ENCODE measurements at regions not wholly inside any gene's neighbourhood (a gene's known extent, or its start where the extent isn't known, plus 50 kb on each side); places are given as distances from the start of the nearest gene placed in this dataset.

DNA sequence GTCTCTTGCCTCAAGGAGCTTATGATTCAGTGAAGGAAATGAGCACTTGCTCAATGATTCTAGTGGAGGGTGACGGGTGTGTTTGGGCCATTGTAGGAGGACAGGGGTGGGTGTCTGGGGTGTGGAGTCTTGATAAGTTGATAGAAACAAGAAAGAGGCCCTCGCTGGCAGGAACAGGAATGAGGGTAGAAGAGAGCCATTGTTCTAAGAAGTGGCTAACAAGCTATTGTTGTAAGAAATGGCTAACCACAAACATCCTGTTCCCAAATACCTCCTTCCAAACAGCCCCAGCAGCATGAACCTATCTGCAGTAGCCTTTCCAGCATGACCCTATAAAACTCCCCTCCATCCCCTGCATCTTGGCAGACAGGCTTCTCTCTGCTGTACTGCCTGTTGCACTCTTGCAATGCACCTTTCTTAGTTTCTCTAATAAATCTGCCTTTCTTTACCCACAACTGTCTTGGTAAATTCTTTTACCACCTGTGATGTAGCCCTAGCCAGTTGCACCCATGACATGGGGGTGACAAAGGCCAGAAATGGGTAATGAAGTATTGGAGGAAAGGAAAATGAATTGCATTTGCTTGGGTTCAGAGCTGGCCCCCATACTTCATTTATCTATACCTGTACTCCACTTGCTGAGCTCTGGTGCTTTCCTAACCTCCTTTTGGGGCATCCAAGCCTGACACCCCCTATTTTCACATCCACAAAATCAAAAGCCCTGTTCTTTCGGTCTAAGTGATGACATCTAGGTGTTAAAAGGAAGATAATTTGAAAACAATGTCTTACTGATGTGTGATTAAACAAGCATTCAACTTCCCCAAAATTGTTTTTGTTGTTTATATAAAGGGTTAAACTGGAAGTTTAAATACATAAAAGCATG lies 389.1 kb downstream of the GRIN2B start:
- no peak for DNase-seq

DNA sequence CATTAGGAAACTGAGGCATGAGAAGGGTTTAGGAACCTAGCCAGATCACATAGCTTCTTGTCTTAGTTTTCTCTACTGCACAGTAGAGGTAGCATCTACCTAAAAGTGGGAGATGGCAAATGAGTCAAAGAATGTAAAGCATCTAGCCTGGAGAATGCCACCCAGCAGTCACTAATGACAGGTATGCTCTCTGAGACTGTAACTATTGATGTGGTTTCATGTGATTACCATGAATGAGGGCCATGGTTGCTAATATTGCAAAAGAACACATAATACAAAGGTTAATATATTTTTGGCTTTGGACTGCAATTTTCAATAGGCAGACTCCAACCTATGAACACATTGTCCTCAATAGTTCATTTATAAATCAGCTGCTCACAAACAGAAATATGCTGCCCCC lies 389.9 kb downstream of the GRIN2B start:
- no peak for DNase-seq

DNA sequence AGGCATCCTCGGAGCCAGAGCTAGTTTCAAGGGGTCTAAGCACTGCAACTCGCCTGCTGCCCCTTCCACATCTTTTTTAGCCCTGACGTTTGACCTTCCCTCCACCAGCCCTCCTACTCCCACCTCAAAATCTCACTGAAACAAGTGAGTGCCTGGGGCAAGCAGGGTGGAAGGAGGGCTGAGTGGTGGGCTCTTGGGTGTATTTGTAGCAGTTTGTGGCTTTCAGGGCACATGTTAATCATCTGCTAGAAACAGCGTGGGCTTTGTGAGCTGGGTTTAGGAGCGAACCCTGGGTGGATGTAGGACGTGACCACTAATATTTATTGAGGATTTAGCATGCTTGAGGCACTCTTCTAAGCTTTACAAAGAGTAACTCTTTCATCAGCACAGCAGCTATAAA lies 390.3 kb downstream of the GRIN2B start:
- DNase-seq: no peak

DNA sequence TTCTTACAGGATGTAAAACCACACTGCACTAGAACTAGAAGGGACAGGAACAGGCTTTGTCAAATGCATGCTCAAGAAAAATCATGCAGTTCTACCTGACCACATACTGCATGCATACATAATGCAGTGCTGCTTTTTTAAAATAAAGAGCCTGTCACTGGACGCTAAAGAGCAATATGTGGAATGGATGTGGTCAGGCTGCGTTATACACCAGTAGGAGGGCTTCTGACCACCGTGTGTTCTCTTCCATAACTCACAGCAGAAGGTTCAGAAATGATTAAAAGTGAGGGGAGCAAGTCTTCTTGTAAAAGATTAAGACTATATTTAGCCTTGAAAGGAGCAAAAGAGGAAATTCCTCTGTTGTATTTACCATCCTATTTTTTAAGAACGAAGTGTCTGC lies 392.0 kb downstream of the EMP1 start:
- no peak for DNase-seq

DNA sequence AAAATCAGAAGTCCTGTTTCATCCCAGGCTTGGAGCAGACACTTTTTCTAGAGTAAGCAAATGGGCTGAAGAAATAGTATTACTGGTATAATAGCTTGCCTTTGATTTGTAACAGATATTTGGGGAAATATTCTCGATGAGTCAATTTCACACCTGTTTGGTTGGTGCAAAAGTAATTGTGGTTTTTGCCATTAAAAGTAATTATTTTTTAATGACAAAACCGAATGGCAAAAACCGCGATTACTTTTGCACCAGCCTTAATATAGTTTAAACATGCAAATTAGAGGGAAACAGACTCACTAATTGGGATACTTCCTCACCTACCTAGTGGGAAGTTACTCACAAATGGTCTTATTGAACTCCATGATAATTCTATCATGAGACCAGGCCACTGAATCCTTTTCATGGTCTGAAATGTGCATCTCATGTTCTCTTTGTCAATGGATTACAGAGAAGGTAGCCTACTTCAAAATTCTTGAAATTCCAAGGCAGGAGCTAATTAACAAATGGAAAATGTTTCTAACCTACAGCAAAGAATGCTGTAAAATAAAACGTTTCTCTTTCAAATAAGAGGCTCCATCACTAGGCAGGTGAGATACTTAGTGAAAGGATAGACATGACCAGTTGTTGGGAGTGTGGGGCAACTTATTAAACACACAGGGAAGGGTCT lies 391.3 kb downstream of the EMP1 start:
- DNase-seq: no peak

DNA sequence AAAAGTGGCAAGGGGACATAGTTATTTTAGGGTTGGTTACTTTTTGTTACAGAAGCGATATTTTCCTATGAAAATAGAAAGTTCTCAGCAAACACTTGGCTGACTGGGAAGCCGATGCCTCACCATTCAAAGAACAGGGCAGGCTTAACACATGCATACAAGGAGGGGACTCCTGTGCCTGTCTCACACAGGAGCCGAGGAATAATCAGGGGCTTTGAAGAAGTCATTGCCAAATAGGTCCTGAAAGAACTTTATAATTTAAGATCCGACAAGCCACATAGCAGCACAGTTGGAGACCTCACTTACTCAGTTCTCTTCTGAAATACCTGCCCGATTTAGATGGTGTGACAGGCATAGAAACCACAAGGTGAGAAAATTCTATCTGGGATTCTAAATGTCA lies 389.8 kb downstream of the EMP1 start:
- DNase-seq: no peak

DNA sequence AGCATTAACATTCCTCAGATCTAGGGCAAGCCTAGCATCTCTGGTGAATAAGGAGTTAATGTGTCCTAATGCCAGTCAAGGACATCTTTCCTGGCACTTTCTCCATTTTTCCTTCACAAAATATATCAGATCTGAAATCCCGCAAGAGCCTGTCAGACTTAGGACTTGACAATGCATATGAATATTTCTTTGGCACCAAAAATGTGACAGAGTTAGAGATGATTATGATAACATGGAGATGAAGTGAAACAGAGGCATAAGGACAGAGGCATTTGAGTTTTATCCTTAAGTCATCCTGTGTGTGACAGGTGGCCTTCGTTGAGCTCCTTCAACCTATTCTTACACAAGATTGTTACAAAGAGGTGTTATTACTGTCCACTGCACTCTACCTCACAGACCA lies 388.0 kb downstream of the EMP1 start:
- DNase-seq: no peak

DNA sequence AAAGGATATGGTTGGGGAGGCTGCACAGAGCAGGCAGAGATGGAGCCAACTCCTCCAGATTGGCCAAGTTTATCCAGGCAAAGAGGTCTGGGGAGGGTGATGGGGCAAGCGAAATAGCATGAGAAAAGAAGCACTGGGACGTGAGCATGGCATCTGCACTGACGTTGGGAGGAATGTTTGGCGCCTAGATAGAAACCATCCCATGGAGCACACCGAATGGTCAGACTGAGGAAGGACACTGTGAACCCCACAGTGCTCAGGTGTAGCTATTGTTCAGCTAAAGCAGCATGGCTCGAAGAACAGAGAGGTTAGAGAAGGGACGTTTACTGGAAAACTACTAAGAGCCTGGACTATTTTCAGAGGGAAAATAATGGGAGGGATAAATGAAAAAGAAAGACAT lies 387.1 kb downstream of the EMP1 start:
- no peak for DNase-seq

DNA sequence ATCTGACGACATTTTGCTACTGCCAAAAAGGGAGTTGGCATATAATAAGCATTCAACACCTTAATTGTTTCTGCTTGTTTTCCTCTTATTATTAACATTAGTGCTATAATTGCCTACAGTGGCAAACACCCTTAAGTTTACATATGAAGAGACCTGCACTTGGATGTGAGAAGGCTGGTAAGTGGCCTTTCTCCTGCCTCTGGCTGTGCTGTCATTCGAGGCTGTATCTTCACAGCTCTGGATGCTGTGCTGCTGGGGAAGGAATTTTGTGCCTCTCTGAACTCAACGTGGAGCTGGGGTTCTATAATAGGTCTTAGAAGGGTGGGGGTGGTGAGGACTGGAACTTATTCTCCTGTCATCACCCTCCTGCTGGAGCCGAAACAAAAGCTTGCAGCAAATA lies 385.9 kb downstream of the EMP1 start:
- DNase-seq: no peak

DNA sequence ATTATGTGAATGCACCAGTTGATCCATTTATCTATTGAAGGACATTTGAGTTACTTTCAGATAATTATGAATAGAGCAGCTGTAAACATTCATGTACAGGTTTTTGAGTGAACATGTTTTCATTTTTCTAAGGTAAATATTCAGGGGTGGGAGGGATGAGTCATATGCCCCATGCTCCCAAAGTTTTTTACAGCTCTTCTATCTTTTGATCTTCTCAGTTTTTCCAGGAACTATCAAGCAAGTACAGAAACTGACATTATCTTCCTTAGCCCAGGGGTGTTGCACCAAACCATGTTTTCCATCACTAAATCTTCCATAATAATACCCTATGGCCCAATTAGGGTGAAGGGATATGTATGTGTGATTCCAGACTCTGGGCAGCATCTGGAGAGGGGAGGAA lies 384.5 kb downstream of the EMP1 start:
- DNase-seq: no peak

DNA sequence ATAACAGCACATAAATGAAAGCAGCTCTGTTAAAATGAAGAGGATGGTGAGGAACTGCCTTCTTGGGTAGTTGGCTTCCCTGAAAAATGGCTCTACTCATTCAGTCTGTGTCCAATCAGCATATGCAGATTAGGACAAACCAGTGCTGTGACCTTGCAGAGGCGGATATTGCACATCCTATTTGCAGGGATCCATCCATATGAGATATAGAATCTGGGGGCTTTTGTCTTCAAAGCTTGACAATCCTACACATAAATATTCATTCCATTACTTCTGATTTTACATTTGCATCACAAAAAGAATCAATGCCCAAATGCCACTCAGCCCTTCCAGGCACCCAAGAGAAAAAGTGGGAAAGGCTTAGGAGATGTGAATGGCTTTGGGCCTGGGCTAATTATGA lies 383.7 kb downstream of the EMP1 start:
- DNase-seq: no peak

DNA sequence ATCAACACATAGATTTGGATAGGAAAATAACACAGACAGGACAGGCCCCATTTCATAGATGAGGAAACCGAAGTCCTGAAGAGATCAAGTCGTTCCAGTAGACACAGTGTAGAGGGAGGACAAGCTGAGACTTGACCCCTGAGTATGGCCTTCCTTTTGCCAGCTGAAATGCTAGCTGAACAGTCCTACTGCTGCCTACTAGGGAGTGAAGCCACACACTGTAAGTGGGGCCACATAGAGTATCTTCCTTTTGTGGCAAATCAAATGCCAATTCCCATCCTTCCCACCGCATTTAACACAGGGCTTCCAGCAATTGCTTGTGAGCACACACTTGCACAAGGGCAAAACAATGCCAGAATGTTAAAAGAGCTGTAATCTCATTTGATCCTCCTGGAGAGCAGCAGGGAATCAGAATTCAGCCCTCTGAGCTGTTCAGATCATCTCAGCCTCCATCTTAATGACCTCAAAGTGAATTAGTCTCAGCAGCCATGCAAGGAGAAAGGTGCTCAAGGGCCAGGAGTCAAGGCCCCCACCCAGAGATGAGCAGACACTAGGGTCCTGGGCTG lies 380.5 kb downstream of the EMP1 start:
- DNase-seq: no peak

DNA sequence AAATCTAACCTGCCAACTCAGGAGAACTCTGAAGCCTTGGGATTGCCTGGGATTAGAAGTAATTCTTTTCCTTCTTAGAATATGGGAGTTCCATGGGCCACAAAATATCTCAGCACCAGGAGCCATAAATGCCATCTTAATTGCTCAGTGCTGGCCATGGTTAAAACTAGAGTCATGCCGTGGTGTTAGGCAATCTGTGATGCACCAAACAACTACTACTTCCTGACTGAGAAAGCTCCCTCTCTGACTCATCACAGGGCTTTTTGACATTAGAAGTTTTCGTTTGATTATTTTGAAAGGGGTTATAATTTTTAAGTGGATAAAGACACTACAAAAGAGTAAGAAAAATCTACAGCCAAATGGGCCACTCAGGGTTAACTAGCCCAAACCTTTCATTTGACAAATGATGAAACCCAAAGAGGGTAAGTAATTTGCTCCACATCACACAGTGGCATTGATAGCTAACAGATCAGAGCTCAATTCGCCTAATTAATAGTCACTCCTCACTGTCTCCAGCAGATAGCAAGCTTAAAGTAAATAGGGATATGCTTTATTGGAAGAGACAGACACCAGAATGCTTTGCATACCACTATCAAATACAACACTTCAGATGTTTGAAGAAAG lies 377.3 kb downstream of the EMP1 start:
- no peak for DNase-seq

DNA sequence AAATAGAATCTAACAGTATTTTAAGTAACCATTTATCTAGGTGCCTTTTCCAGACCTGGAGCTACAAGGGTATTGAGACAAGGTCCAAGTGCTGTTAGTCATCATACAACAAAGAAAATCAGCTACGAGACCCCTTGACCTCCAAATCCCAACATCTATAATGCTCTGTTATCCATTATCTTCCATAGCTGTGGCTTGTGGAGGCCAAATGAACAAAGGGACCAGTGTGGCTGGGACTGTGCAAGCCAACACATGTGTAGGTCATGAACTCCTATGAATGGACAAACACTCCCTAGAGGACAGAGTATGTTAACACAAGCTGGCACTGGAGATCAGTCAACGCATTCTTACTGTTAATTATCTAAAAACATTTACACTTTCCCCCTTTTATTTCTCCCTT lies 374.5 kb downstream of the EMP1 start:
- no peak for DNase-seq

DNA sequence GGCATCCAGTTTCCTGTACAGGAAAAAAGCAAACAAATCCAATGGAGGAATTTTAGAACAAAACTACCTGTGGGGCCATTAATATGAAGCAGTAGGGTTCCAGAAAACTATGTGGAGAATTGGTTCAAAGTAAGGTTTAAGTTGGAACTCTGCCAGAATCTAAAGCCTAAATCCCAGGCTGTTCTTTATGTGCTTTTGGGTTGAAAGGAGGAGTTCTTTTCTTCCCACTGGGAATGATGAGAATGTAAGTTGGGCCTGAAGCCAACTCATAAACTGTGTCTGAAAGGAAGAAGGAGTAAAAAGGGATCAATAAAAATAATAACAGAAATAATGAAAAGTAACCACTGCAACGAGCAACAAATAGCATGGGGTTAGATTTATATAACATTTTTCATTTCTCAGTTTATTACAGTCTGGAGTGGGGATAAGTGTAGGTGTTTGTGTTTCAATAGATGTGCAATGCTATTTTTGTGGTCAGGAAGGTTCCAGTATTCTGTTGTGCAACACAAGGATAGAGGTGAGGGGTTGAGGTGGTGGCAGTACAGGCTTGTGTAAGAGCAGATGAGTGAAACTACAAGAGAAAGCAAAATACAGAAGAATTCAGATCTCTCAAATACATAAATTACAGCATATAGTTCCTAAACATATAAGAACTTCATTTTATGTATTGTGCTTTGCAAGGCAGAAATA lies 373.6 kb downstream of the EMP1 start:
- DNase-seq: no peak

DNA sequence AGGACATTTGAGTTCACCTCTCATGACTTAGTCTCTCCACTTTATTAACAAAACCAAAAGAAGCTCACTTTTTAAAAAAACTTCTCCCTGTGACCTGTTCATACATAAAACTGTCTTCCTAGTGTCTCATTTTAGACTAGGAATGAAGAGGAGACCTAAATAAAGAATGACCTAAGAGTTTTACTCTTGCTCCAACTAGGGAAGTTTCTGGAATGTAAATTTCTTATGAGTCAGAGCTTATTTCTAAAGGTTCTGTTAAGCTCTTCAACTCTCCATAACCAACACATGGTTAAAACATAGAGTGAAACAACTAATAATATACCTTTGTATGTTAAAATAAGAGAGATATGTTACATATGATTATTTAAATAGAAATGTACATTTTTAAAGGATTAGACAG lies 369.8 kb downstream of the EMP1 start:
- no peak for DNase-seq

DNA sequence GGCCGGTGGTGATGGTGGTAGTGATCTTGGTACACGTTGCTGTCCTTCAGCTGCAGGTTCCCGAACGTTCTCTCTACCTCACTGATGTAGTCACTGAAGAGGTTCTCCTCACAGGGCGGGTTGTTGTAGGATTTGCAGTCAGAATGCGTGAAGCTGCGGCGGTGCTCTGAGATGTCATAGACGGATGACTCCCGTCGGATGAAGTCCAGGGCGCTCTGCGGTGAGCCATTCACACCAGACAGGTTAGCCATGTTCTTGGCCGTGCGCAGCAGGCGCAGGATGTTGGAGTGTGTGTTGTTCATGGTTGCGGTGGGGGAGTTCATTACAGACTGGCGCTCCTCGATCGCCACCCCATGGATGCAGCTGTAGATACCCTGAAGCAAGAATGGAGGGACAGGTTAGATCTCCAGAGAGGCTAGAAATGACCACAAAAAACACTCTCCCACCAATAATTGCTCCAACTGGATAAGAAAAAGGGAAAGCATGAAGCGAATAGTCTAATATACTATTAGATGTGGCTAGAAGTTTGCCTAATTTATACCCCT lies 367.8 kb downstream of the EMP1 start:
- no peak for DNase-seq

DNA sequence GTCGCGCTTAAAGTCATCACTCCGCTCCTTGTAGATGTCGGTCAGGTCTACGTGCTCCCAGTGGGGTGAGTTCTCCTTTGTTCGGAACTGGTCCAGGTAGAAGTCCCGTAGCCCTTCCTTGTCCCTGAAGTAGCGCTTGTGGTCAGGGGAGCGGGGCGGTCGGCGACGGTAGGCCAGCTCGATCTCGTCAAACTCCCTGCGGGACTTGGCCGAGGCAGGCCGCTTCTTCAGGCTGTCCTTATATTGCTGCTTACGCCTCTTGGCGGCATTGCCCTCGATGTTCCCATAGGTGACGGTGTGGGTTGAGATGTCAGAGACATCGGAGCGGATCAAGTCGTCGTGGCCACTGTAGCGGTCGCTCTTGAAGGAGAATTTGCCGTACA lies 367.2 kb downstream of the EMP1 start:
- DNase-seq: no peak

DNA sequence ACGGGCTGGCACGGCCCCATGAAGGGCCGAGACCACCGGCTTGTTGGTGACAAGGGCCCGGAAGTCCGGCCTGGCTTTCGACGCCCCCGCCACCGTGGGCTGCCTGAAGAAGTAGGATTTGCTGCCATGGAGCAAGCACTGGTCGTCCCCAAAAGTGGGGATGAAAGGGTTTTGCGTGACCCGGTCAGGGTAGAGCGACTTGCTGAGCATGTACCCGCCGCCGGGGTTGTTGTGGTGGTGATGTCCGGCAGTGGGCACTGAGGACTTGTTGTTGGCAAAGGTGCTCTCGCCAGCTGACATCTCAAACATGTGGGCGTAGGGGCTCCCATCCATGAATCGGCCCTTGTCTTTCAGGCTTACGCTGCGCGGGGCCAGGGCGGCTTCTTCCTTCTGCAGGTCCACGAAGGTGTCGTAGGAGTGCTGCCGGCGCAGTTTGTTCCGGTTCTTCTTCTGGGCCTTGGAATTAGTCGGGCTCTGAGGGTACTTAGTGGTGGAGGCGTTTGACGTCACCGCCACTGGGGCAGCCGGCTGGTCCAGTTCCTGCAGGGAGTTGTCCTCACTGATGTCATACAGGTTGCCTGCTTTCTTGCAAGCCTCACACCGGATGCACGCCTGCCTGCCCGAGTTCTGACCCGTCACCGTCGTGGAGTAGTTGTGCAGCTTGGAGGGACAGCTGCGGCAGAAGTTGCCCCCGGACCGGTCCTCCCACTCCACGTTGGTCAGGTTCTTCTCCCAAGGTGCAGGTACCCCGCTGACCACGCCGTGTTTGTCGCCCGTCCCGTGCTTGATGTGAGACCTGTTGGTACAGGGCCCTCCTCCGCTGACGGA lies 366.6 kb downstream of the EMP1 start:
- no peak for DNase-seq

DNA sequence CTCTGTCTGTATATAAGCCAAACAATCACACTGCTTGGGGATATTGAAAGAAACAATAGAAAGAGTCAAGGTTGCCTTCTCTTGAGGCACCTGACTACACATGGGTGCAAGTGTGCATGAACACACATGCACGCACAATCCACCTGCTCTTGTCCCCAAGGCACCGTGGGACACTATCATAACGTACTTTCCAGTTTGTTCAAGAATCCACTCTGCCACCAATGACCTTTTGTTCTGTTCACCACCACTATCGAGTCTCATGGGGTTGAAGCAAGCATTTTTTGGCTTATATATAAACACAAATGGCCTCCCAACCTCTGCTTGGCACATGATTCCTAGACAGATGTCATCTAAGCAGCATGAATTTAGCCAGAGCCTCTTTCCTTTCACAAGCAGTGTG lies 365.4 kb downstream of the EMP1 start:
- DNase-seq: no peak

DNA sequence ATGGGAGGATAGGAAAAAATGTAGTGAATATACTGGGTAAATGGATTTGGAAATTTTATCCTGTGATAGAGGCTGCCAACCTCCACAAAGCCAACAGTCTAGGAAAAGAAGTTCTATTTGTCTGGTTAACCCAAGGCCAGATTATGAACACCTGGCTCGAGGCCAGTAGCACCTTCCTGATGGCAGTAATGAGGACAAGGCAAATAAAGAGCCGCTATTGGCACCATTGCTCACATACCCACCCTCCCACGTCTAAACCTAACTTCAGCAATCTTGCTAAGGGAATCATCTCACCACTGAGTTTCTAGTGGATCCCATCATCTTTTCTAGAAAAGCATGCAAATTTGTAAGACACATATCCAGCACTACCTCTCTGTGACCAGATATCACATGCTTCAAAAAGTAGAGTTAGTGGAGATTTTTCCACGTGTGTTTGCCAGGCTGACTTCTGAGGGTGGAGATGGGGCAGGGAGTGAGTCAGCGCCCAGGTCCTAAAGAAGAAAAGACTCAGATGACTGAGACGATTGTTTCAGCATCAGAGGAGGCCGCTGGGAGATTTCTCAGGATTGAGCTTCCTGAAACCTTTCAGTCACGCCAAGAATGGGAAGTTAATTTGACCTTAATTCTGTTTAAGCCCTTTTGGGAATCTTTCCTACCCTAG lies 362.9 kb downstream of the EMP1 start:
- no peak for DNase-seq

DNA sequence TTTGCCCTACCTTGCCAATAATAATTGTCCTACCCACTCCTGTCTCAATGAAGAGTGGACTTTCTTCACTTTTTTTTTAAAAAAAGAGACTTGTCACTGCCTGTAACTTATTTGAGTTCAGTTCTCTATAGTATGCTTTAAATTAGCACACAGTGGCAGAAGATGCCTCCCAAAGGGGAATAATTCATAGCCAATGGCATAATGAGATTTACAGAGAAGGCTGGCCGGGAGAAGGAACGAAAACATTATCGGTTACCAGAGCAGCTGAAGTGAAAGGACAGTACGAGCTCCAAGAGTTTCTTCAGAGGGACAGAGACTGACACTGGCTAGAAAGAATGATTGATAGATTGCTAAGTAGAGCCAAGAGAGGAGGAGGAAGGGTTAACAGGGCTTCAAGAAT lies 356.3 kb downstream of the EMP1 start:
- no peak for DNase-seq
